GM19397 (cell line): ENCODE measurements at regions not wholly inside any gene's neighbourhood (a gene's known extent, or its start where the extent isn't known, plus 50 kb on each side); places are given as distances from the start of the nearest gene placed in this dataset.
"Not testable (repeated sequence)": the region's sequence is repeated elsewhere in the genome, so short reads cannot be mapped to it uniquely, and the experiment has no call there.

Experiments used
- ATAC-seq: cut with Tn5 transposase; IDR thresholded peaks from one replicate; pipeline ENCODE4 v1.9.1; 2021; ENCODE audit warnings: mild to moderate bottlenecking, moderate library complexity; ENCODE audit not compliant: unreplicated experiment

- no peak for ATAC-seq
Measured at GRCh38 chr21:17189963-17190362, 322.9 kb upstream of the CXADR start.

- ATAC-seq, result no peak
Measured at GRCh38 chr21:17191346-17191993, 321.4 kb upstream of the CXADR start.

DNA sequence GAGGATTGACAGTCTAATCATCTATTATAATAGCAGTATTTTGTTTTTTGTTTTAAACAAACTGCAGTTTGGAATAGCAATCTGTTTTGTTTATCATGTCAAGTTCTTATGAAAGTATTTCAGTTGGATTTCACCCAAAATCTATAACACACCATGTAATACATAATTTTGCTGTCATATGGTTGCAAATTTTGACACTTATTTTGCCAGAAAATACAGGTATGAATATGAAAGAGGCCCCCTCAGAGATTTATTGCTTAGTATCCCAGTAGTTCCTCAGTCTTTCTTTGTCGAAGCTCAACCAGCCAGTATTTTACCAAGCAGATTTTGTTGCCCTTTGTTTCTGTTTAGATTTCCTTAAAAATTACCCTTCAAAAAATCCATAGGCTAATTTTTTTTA is 317.5 kb upstream of the CXADR start:
- no peak for ATAC-seq

GRCh38 chr21:17195976-17196375 is 316.9 kb upstream of the CXADR start:
- no peak for ATAC-seq

DNA sequence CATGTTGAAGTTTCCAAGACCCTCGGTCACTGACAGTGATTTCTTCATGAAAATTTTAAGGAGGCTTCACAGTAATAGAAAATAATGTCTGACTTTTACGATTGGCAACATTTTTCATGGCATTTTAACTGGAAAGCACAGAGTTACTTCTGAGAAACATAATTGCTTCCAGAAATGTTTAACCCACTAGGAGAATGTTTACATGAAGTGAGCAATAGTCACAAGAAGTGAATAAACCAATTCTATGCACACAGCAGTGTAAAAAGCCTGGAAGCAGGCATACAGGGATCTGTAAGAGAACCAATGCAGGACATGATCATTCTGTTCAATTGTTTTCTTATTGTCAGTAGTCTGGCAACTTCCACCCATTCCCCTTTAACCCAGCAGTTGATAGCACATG is 316.2 kb upstream of the CXADR start:
- no peak for ATAC-seq

GRCh38 chr21:17197996-17198395 is 314.8 kb upstream of the CXADR start:
- ATAC-seq, result no peak

DNA sequence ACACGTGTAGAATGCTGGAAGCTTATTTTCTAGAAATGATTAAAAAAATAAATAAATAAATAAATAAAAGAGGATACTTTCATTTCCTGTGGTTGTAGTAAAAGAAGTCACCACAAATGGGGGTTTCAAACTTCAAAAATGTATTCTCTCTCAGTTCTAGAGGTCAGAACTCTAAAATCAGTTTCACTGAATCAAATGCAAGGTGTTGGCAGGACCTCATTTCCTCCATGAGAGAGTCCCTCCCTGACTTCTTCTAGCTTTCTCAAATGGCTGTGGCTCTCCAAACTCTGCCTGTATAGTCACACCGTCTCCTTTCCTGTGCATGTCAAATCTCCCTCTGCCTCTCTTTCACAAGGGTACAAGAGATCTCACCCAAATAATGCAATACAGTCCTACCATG is 312.6 kb upstream of the CXADR start:
- ATAC-seq, result no peak

- ATAC-seq, result no peak
Measured at GRCh38 chr21:17201741-17202260, 311.0 kb upstream of the CXADR start.

GRCh38 chr21:17214801-17215200 is 298.0 kb upstream of the CXADR start:
- ATAC-seq, result no peak

DNA sequence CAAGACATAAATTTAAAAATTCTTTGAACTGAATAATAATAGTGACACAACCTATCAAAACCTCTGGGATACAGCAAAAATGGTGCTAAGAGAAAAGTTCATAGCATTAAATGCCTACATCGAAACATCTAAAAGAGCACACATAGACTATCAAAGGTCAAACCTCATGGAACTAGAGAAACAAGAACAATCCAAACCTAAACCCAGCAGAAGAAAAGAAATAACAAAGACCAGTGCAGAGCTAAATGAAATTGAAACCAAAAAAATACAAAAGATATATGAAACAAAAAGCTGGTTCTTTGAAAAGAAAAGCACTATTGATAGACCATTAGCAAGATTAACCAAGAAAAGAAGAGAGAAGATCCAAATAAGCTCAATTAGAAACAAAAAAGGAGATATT is 293.8 kb upstream of the CXADR start:
- ATAC-seq, result not testable (repeated sequence)

GRCh38 chr21:17231124-17231523 is 281.7 kb upstream of the CXADR start:
- no peak for ATAC-seq

- ATAC-seq, result no peak
Measured at GRCh38 chr21:17231771-17232170, 281.1 kb upstream of the CXADR start.

- ATAC-seq, result no peak
Measured at GRCh38 chr21:17238468-17238867, 274.4 kb upstream of the CXADR start.

- ATAC-seq, result no peak
Measured at GRCh38 chr21:17250778-17251241, 262.0 kb upstream of the CXADR start.

GRCh38 chr21:17257784-17258183 is 255.1 kb upstream of the CXADR start:
- ATAC-seq, result no peak

DNA sequence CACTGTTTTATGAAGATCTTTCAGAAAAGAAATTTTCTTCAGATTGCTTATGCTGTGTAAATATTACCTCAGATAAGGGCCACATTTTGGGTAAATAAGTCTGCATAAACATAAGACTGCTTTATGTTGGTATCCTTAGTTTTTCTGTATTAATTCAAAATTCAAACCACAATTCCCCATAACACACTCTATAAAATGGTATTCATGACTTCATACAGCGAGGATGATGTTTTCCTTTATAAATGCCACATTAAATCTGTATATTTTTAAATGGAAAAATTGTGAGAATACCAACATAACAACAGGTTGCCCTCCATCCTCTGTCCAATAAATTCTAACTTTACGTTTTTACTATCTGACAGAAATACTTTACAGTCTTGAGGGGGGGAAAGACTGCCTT is 248.7 kb upstream of the CXADR start:
- ATAC-seq, result no peak

DNA sequence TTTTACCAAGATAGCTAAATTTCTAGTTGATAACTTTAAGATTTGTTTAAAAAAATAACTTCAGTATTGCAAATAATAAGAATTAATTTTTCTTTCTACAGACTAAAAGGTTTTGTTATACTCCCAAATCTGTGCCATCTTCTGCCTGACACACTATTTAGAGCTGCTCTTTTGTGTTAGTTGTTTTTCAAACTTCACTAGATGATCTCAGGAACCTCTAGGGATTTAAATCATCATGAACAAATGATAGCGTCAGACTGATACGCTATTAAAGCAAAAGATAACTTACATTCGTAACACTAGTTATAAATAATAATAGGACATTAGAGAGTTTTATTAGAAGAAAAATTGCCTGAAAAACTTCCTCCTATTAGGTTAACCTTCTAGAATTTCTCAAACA is 243.1 kb upstream of the CXADR start:
- no peak for ATAC-seq

GRCh38 chr21:17270229-17270628 is 242.6 kb upstream of the CXADR start:
- ATAC-seq, result no peak

DNA sequence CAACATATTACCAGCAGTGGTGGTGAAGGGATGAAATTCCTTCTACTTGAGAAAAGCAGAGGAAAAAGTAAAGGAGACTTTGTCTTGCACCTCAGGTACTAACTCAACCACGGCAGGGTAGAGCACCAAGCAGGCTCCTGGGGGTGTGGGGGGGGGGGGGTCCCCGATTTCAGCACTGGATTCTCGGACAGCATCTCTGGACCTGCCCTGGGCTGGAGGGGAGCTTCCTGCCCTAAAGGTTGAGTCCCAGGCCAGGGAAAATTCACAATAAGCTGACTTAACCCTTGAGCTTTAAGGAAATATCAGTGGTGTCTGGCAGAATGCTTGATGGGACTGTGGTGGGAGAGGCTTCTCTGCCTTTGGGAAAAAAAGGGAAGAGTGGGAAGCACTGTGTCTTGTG is 233.2 kb upstream of the CXADR start:
- ATAC-seq, result no peak

DNA sequence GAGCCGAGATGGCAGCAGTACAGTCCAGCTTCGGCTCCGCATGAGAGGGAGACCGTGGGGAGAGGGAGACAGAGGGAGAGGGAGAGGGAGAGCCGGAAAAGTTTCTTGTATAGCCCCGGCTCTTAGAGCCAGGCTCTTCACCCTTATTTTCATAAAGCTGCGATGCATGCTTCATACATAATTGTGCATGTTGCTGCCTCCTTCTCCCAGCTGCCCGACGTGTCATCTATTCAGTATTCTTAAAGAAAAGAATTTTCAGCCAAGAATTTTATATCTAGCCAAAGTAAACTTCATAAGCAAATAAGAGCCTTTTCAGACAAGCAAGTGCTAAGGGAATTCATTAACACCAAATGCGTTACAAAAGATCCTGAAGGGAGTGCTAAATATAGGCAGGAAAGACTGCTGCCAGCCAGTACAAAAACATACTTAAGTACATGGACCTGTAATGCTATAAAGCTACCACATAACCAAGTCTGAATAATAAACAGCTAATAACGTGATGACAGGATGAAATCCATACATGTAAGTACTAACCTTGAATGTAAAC is 219.8 kb upstream of the CXADR start:
- not testable (repeated sequence) for ATAC-seq

DNA sequence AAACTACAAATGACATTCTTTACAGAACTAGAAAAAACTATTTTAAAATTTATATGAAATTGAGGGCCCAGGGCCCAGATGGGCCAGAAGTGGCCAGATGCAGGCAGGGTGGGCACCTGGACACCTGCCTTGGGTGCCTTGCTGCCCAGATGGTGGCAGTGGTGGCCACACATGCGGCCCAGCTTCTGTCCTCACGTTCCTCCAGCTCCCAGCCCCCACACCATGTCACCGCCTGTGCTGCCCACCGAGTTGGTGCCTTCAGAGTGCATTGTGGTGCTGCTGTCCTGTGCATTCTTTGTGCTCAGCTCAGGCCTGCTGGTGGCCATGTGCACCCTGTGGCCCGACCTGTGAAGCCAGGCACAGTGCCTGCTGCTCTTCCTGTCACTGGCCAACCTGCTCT is 216.8 kb upstream of the CXADR start:
- no peak for ATAC-seq

DNA sequence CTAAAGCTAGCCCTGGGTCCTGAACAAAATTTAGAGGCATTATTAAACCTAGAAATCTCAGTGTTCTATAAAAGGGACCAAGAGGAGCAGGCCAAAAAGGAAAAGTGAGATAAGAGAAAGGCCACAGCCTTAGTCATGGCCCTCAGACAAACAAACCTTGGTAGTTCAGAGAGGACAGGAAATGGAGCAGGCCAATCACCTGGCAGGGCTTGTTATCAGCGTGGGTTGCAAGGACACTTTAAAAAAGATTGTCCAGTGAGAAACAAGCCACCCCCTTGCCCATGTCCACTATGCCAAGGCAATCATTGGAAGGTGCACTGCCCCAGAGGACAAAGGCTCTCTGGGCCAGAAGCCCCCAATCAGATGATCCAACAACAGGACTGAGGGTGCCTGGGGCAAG is 213.3 kb upstream of the CXADR start:
- not testable (repeated sequence) for ATAC-seq

- not testable (repeated sequence) for ATAC-seq
Measured at GRCh38 chr21:17327715-17328114, 185.1 kb upstream of the CXADR start.
